Glomerular visceral epithelial cell (primary cell): ENCODE measurements at regions not wholly inside any gene's neighbourhood (a gene's known extent, or its start where the extent isn't known, plus 50 kb on each side); places are given as distances from the start of the nearest gene placed in this dataset.

Source experiments
- DNase-seq: peaks from one replicate; pipeline ENCODE4 v3.0.0-alpha.2; 2016; ENCODE audit errors: extremely low spot score

DNA sequence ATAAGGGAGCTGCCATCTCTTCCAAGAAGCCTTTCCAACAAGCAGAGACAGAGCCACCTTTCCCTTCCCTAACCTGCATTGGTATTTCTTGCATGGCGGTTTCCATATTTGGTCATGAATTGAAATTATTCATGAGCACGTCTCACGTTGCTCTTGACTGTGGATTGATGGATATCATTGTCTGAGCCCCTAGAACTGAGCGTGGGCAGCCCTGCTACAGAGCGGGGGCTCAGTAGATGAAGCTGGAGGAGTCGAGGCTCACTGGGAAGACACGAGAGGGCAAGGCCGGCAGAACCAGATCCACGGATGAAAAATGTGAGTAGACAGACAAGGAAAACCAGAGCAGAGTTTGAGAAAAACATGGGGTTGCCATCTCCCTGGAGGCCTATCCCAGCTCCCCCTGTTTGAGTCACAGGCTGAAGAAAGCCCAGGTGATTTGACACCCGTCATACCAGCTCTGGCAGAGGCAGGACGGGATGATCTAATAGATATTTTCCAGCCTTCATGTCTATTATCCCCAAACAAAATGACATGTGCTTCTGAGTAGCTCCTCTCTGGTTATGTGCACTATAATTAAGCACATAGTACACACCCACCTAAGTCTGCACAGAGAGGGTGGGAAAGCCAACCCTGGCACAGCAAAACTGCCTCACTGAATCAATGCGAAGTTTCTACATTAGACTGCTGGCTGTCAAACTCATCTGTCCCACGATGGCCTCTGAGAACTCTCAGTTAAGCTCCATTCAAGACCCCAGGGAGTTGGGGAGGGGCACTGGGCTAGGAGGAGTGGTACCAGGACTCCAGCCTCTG is 363.5 kb upstream of the KLHL29 start:
- no peak for DNase-seq

DNA sequence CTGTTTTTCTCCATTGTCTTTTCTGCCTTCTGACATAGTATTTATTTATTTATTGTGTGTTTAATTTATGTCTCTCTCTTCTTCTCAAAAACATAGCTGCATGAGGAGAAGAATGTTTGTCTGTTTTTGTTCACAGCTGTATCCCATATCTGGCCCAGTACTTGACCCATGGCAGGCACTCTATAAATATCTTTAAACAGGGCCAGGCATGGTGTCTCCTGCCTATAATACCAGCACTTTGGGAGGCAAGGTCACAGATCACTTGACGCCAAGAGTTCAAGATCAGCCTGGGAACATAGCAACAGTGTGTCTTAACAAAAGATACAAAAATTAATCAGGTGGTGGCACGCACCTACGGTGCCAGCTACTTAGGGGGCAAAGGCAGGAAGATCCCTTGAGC is 361.3 kb upstream of the KLHL29 start:
- DNase-seq: no peak

GRCh38 chr2:23026671-23027070 is 358.3 kb upstream of the KLHL29 start:
- no peak for DNase-seq

DNA sequence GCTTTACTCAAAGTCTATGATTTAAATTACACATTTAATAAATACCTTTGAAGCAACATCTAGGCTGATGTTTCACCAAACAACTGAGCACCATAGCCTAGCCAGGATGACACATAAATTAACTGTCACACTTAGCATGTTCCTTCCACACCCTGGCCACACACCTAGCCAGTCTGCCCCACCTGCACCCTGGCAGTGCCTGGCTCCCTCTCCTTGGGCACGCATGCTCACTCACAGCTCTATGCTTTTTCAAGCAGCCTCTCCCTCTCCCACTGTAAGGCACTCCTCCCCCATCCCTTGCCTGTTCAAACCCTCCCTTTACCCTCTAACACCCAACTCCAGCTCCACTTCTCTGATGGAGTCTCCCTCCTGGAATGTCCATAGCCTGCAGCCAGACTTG is 357.6 kb upstream of the KLHL29 start:
- DNase-seq: no peak

DNA sequence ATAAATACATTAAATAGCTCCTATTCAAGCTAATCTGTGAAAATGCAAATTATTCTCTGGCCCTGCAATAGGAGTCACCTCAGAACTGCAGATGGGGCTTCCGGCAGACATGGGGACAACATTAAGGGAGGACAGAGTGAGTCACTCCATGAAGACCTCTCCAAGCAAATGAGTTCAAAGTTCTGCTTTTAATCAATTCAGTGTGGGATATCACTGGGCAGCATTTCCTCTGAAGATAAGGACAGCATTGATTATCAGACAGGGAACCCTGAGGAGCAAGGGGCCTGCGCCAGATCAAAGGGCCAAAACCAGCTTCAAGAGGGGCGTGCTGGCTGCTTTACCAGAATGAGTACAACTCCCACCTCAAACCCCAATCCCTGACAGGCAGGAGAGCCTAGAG is 356.9 kb upstream of the KLHL29 start:
- DNase-seq: no peak

GRCh38 chr2:23029111-23029510 is 355.9 kb upstream of the KLHL29 start:
- no peak for DNase-seq

DNA sequence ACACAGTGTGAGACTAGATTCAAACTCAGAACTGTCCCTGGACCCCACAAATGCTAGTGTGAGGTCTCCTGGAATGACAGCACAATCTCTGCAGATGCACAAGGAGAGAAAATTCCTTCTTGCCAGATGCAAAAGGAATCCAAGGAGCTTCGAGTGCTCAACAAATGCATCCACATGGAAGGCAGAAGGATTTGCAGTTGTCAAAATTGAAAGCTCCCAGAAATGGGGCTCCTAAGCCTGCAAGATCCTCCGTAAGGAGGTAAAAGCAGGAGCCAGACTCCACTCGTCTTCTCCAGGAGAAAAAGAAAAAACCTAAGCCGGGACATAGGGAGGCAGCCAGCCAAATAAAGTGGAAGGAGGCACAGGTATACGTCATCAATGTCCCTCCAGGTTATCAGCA is 355.0 kb upstream of the KLHL29 start:
- DNase-seq: no peak

DNA sequence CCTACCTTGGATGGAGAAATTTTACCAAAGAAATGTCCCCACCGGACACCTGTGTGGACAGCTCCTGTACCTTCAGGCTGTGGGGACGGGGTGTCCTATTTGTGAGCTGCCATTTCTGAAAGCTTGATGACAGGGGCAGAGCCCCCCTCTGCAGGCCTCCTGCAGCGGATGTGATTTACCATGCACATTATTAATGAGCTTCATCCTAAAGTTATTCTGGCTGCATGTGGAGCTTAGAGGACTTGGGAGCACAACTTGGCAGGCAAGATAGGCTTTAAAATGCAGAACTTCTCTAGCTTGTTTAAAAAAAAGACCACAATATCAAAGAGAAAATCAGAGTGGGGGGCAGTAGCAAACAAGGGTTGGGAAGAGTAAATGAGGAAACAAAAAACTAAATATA is 350.0 kb upstream of the KLHL29 start:
- no peak for DNase-seq

- no peak for DNase-seq
These were observed 348.4 kb upstream of the KLHL29 start for GRCh38 chr2:23036629-23037028.

GRCh38 chr2:23037596-23037995 is 347.4 kb upstream of the KLHL29 start:
- DNase-seq: no peak

GRCh38 chr2:23041443-23041842 is 343.5 kb upstream of the KLHL29 start:
- DNase-seq: no peak

DNA sequence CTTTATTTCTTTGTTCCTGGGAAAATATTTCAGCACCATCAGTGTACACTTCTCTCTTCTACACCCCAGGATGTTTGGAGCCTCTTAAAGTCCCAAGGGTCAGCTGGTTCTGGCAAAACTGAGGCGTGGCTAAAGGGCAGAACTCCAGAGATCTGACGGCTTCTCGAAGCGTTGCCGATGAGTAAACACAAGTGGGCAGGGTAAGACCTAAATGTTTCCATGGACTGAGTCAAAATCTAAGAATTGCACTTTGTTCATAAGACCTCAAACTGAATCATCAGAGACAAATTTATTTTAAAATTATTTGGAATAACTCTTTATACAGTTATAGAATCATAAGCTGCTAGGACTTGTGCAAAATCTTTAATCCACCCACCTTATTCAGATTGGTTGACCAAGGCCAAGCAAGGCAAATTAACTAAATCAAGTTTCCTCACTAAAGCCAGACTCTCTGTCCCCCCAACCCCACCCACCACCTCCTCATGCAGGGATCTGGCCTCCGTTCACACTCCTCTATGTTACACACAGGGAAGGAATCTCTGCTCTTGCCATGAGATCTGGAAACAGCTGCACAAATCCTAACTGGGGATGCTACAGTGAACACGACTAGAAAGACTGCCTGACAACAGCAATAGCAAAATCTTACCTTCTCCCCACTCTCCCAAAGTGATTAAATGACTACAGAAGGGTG is 342.6 kb upstream of the KLHL29 start:
- no peak for DNase-seq

DNA sequence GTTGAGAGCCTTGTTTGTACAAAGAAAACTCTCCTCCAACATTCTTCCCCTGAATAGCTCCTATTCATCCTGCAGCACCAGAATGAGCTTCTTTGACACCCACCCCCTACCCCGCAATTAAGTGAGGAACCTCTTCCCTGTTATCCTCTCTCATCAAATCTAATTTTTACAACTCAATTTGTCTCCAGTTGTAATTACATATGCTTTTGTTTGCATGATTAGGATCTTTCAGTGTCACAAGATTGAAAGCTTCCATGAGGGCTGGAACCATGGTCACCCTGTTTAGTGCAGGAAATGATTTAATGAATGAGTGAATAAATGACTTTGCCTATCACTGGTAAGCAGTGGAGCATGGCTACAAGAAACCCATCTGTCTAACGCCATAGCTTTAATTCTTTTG is 334.6 kb upstream of the KLHL29 start:
- no peak for DNase-seq

- no peak for DNase-seq
These were observed 331.4 kb upstream of the KLHL29 start for GRCh38 chr2:23053601-23054000.

DNA sequence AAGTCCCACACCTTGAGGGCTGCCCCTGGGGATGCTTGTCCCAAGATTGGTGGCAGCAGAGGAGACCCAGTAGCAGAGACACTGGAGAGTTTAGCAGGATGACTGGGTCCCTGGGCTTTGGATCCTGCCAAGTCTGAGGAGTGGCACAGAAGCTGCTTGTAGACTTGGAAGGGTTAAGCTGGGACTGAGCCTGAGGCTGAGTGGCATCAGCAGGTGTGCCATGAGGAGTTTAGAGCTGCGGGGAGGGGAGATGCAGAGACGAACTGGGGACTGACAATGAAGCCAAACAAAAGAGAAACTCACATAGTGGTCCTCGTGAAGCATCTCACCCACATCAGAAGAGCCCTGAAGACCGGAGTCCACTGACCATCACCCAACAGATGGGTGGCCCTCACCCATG is 329.7 kb upstream of the KLHL29 start:
- no peak for DNase-seq

- DNase-seq: peak; percentile 8
These were observed 328.1 kb upstream of the KLHL29 start for GRCh38 chr2:23056846-23057245.

GRCh38 chr2:23058435-23058834 is 326.5 kb upstream of the KLHL29 start:
- no peak for DNase-seq

- DNase-seq: no peak
These were observed 319.8 kb upstream of the KLHL29 start for GRCh38 chr2:23065210-23065609.

GRCh38 chr2:23065936-23066335 is 319.0 kb upstream of the KLHL29 start:
- no peak for DNase-seq

- DNase-seq: no peak
These were observed 318.3 kb upstream of the KLHL29 start for GRCh38 chr2:23066686-23067085.

DNA sequence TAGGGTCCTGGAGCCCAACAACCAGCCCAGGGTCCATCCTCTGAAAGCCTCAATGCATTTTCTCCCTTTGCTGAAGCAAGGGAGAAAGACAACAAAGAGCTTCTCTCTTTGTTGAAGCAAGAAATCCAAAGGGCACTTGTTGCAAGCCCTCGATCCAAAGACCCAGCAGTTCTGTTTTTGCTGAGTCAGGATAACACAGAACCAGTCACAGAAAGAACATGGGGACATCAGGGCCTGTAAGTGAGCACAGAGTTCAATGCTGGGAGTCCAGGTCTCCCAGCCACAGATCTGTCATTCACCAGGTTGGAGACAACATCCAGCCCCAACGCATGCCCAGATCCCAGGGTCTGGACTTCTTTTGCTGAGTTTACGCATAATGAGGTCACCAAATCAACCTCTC is 315.8 kb upstream of the KLHL29 start:
- DNase-seq: no peak

- no peak for DNase-seq
These were observed 315.1 kb upstream of the KLHL29 start for GRCh38 chr2:23069923-23070322.

GRCh38 chr2:23073056-23073455 is 311.9 kb upstream of the KLHL29 start:
- no peak for DNase-seq

GRCh38 chr2:23073671-23074070 is 311.3 kb upstream of the KLHL29 start:
- DNase-seq: no peak
